HG03571 (cell line): ENCODE measurements at regions not wholly inside any gene's neighbourhood (a gene's known extent, or its start where the extent isn't known, plus 50 kb on each side); places are given as distances from the start of the nearest gene placed in this dataset.

ENCODE experiments used
- ATAC-seq: cut with Tn5 transposase; IDR thresholded peaks from one replicate; pipeline ENCODE4 v1.9.1; 2021; ENCODE audit not compliant: unreplicated experiment

- no peak for ATAC-seq
Measured at GRCh38 chr18:73479477-73479876, 611.7 kb upstream of the NETO1 start.

- no peak for ATAC-seq
Measured at GRCh38 chr18:73478191-73478590, 610.4 kb upstream of the NETO1 start.

GRCh38 chr18:73476031-73476430, 608.2 kb upstream of the NETO1 start:
- no peak for ATAC-seq

- no peak for ATAC-seq
Measured at GRCh38 chr18:73462092-73462491, 594.3 kb upstream of the NETO1 start.

- no peak for ATAC-seq
Measured at GRCh38 chr18:73461780-73462059, 593.9 kb upstream of the NETO1 start.

GRCh38 chr18:73461038-73461779, 593.4 kb upstream of the NETO1 start:
- no peak for ATAC-seq

- ATAC-seq = no peak
Measured at GRCh38 chr18:73458186-73458964, 590.6 kb upstream of the NETO1 start.

- ATAC-seq = no peak
Measured at GRCh38 chr18:73456643-73457042, 588.9 kb upstream of the NETO1 start.

- ATAC-seq = no peak
Measured at GRCh38 chr18:73452866-73453265, 585.1 kb upstream of the NETO1 start.

GRCh38 chr18:73446502-73446901, 578.7 kb upstream of the NETO1 start:
- ATAC-seq = no peak

GRCh38 chr18:73431620-73432019, 563.8 kb upstream of the NETO1 start:
- no peak for ATAC-seq

- ATAC-seq = no peak
Measured at GRCh38 chr18:73421010-73421409, 553.2 kb upstream of the NETO1 start.

- ATAC-seq = no peak
Measured at GRCh38 chr18:73419531-73419930, 551.7 kb upstream of the NETO1 start.

- no peak for ATAC-seq
Measured at GRCh38 chr18:73414598-73414997, 546.8 kb upstream of the NETO1 start.

- ATAC-seq = no peak
Measured at GRCh38 chr18:73414069-73414468, 546.3 kb upstream of the NETO1 start.

GRCh38 chr18:73409242-73409641, 541.5 kb upstream of the NETO1 start:
- no peak for ATAC-seq

- ATAC-seq = no peak
Measured at GRCh38 chr18:73408469-73408868, 540.7 kb upstream of the NETO1 start.

GRCh38 chr18:73407506-73407905, 539.7 kb upstream of the NETO1 start:
- no peak for ATAC-seq

GRCh38 chr18:73384246-73384645, 516.5 kb upstream of the NETO1 start:
- ATAC-seq = no peak

GRCh38 chr18:73381699-73382036, 513.9 kb upstream of the NETO1 start:
- ATAC-seq = no peak

GRCh38 chr18:73381016-73381698, 513.4 kb upstream of the NETO1 start:
- ATAC-seq = no peak

GRCh38 chr18:73366713-73367112, 498.9 kb upstream of the NETO1 start:
- ATAC-seq = no peak
